Activated CD4-positive, alpha-beta T cell treated with anti-CD3 and anti-CD28 coated beads, Interleukin-2, amount 10 ng/mL, durations not matched to agents 7 days and 5 days (primary cell): ENCODE measurements at regions not wholly inside any gene's neighbourhood (a gene's known extent, or its start where the extent isn't known, plus 50 kb on each side); places are given as distances from the start of the nearest gene placed in this dataset.

Experiments
- CTCF ChIA-PET: fragments of 350-600 bp; sonication (Branson Sonifier 250); formaldehyde crosslinking; loops from one replicate; lab custom pipeline; 2021; ENCODE audit warnings: antibody characterized with exemption; lab: Charles Lee
- POLR2A ChIA-PET: fragments of 350-600 bp; sonication (Branson Sonifier 250); formaldehyde crosslinking; loops from one replicate; lab custom pipeline; 2021; ENCODE audit warnings: antibody characterized with exemption; lab: Charles Lee
- DNase-seq: peaks from one replicate; pipeline ENCODE4 v3.0.0-alpha.2; 2020
- H3K27ac Mint-ChIP-seq: one replicate; pipeline ENCODE4 v1.8.0; 2021; ENCODE audit warnings: mild to moderate bottlenecking, moderate library complexity, mixed read lengths
- H3K27me3 Mint-ChIP-seq: one replicate; pipeline ENCODE4 v1.8.0; 2021; ENCODE audit warnings: mixed read lengths
- H3K36me3 Mint-ChIP-seq: one replicate; pipeline ENCODE4 v1.8.0; 2021; ENCODE audit warnings: low read depth, mixed read lengths
- H3K4me1 Mint-ChIP-seq: one replicate; pipeline ENCODE4 v1.8.0; 2021; ENCODE audit warnings: mixed read lengths
- H3K4me3 Mint-ChIP-seq: one replicate; pipeline ENCODE4 v1.8.0; 2021; ENCODE audit warnings: mild to moderate bottlenecking, moderate library complexity, mixed read lengths
- H3K9me3 Mint-ChIP-seq: one replicate; pipeline ENCODE4 v1.8.0; 2021; ENCODE audit warnings: mixed read lengths

DNA sequence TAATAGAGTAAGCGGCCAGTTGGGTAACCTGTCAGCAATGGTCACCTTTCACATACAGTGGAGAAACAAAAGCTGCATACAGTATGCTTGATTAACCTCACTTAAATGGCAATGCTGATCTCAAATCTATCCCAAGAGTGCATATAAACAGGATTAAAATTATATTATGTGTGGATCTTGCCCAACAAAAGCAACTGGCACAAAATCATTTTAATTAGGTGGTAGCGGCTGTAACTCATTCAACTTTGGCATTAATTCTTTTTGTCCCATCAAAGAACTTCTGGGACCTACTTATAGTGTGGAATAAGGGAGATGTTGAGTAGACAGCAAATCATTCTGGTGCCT is 167.8 kb upstream of the VRK2 start:
- Mint-ChIP-seq H3K4me3 (no peak overlapping the region), H3K27ac (no peak overlapping the region), H3K9me3 (no peaks in the 10 kb centered on the region), H3K27me3 (no peaks in the 10 kb centered on the region), H3K4me1 (no peaks in the 10 kb centered on the region), H3K36me3 (no peaks in the 10 kb centered on the region)
- CTCF ChIA-PET: interaction anchor here (0.5 kb wide), 1 partner anchor 699 kb away, joined by 4 read pairs; no protein-coding TSS in a partner anchor
- DNase-seq: no peak
- POLR2A ChIA-PET: no interaction called here

DNA sequence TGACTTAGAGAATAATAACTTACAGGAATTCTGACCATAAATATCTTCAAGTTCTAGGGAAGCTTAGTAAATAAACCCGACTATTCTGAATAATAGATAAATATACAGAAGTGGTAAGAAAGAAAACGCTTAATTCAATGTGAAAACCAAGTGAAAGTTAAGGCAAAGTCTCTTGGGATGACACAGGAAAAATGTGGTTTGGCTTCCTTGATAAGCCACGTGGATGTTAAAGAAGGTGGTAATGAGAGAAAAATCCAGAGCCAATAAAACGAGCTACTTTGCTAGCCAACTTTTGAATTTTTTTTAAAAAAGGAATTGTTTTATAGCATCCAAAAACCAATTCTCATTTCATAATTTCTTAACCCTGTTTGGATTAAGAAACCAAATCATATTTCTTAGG is 166.2 kb upstream of the VRK2 start:
- H3K36me3 Mint-ChIP-seq: no peaks in the 10 kb centered on the region
- no peaks in the 10 kb centered on the region for H3K27me3 Mint-ChIP-seq
- CTCF ChIA-PET: no interaction called here
- H3K9me3 Mint-ChIP-seq: no peaks in the 10 kb centered on the region
- no peak for DNase-seq
- H3K4me1 Mint-ChIP-seq: no peaks in the 10 kb centered on the region
- no peak overlapping the region for H3K4me3 Mint-ChIP-seq
- H3K27ac Mint-ChIP-seq: no peak overlapping the region
- POLR2A ChIA-PET: no interaction called here

DNA sequence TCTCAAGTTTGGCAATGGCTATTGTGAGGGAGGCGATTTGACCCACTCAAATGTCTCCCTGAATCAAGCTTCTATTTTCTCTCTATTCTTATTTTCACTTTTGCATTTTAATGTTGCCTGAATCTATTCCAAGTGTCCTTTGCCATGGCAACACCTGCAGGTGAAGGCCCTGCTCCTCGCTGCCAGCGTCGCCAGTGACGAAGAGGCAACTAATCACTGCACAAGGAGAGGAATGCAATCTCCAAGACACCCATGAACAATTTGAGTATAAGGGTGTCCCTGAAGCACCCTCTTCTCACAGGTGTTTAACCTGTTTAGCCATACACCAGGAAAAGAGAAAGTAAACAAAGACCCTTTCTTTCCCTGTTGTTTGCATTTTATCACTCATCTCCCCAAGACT is 165.6 kb upstream of the VRK2 start:
- H3K4me3 Mint-ChIP-seq: no peak overlapping the region
- H3K9me3 Mint-ChIP-seq: no peaks in the 10 kb centered on the region
- ChIA-PET POLR2A (no interaction called here), CTCF (no interaction called here)
- DNase-seq: no peak
- H3K4me1 Mint-ChIP-seq: no peaks in the 10 kb centered on the region
- no peaks in the 10 kb centered on the region for H3K36me3 Mint-ChIP-seq
- no peaks in the 10 kb centered on the region for H3K27me3 Mint-ChIP-seq
- H3K27ac Mint-ChIP-seq: no peak overlapping the region

DNA sequence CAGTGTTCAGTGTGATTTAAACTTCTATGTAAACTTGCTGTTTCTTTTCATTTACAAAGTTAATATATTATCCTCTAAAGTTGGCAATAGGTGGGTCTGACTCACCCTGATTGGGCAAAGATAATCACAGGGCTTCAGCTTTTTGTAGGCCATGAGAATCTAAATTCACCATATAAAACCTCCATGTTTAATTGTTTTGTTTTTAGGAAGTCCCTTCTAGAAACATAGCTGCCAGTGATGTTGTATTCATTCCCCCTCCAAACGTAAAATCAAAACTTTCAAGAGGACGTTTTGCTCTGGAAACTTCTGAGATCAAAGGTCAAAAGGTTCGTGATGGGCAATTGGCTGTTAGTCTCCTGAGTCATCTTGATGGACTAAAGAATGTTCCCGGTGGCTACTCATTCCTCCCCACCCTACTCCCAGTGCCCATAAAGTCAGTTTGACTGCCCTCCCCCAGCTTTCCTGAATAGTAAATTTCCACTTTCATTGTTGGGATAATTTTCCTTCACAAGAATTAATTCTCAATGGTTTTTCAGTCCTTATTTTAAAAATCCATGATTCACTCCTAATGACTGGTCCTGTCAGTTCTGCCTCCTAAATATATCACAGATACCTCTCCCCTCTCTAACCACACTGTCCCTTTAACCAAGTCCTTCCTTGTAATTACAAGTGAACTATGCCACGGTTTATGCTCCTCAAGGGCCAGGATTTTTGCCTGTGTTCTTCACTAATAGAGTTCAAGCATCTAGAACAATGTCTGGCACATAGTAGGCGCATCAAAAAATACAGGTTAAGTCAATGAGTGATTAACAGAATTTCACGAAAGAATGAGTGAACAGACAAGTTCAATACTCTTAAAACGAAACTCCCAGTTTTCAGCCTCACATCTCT is 164.4 kb upstream of the VRK2 start:
- H3K27ac Mint-ChIP-seq: no peak overlapping the region
- H3K4me1 Mint-ChIP-seq: no peaks in the 10 kb centered on the region
- DNase-seq: no peak
- no peaks in the 10 kb centered on the region for H3K36me3 Mint-ChIP-seq
- POLR2A ChIA-PET: no interaction called here
- CTCF ChIA-PET: no interaction called here
- H3K27me3 Mint-ChIP-seq: no peaks in the 10 kb centered on the region
- H3K4me3 Mint-ChIP-seq: no peak overlapping the region
- H3K9me3 Mint-ChIP-seq: no peaks in the 10 kb centered on the region

DNA sequence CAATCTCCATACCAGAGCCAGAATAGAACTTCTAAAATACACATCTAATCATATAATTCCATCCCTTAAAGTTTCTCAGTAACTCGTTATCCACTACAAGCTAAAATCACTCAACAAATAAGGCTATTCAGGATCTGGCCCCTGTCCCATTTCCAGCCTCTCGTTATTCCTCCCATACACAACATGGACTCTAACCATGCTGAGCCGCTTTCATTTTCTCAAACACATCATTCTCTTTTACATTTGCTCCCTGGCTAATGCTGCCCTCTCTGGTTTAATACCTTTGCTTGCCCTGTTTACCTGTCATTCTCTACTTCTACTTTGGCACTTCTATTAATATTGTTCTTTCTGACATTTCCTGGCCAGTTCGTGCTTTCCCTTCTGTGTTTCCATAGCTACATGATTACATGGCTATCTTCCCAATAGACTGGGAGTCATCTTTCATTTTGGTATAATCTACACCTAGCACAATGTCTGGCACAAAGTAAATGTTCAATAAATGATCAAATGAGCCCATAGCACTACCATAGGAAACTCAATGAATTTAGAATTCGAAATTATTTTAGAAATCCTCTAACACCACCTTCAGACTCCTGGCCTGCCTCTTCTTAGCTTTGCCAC is 163.6 kb upstream of the VRK2 start:
- Mint-ChIP-seq H3K27ac (no peak overlapping the region), H3K4me1 (no peaks in the 10 kb centered on the region), H3K36me3 (no peaks in the 10 kb centered on the region), H3K27me3 (peaks cover under 1% of the 10 kb centered on the region), H3K9me3 (no peaks in the 10 kb centered on the region), H3K4me3 (no peak overlapping the region)
- no peak for DNase-seq
- ChIA-PET CTCF (no interaction called here), POLR2A (no interaction called here)

DNA sequence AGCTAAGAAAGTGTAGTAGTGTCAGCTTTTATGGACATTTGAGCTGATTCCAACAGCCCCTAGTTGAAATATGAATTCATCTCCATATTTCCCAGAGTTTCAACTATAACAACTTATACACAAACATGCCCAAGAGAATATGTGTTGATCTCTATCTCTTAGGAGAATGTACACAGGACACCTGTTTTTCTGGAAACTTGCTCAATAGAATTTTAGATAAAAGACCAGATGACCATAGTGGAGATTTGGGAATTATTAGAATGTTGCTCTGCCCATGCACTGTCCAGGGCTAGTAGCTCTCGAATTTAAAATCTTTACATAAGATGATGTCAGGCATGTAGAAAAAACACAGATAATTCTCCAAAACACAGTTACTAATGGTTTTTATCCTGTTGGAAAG is 162.3 kb upstream of the VRK2 start:
- CTCF ChIA-PET: interaction anchor here (0.5 kb wide), 1 partner anchor 370 kb away, joined by 3 read pairs; no protein-coding TSS in a partner anchor
- POLR2A ChIA-PET: no interaction called here
- Mint-ChIP-seq H3K4me1 (peaks cover 8% of the 10 kb centered on the region), H3K27me3 (peaks cover 3% of the 10 kb centered on the region), H3K4me3 (no peak overlapping the region), H3K36me3 (no peaks in the 10 kb centered on the region), H3K9me3 (no peaks in the 10 kb centered on the region), H3K27ac (no peak overlapping the region)
- no peak for DNase-seq

DNA sequence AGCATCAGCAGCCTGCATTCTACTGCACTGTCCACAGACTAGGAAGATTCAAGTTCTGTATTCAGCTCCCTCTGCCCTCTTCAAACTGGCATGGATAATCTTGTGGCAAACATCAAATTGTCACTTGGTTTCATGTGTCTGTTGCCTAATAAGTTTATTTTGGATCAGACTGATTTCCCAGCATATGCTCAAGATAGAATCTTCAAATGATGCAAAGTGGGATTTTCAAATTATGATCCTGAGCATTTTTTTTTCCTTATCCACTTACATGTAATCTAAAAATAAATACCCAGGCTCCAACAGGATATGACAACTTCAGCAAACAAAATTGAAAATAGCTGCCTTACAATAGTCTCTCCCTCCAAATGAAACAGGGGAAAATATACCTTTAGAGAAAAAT is 160.9 kb upstream of the VRK2 start:
- H3K27ac Mint-ChIP-seq: no peak overlapping the region
- DNase-seq: no peak
- H3K9me3 Mint-ChIP-seq: no peaks in the 10 kb centered on the region
- peaks cover 8% of the 10 kb centered on the region for H3K4me1 Mint-ChIP-seq
- H3K36me3 Mint-ChIP-seq: no peaks in the 10 kb centered on the region
- ChIA-PET POLR2A (no interaction called here), CTCF (interaction anchor here (0.6 kb wide), 1 partner anchor 1812 kb away, joined by 4 read pairs; no protein-coding TSS in a partner anchor)
- peaks cover 3% of the 10 kb centered on the region for H3K27me3 Mint-ChIP-seq
- no peak overlapping the region for H3K4me3 Mint-ChIP-seq

DNA sequence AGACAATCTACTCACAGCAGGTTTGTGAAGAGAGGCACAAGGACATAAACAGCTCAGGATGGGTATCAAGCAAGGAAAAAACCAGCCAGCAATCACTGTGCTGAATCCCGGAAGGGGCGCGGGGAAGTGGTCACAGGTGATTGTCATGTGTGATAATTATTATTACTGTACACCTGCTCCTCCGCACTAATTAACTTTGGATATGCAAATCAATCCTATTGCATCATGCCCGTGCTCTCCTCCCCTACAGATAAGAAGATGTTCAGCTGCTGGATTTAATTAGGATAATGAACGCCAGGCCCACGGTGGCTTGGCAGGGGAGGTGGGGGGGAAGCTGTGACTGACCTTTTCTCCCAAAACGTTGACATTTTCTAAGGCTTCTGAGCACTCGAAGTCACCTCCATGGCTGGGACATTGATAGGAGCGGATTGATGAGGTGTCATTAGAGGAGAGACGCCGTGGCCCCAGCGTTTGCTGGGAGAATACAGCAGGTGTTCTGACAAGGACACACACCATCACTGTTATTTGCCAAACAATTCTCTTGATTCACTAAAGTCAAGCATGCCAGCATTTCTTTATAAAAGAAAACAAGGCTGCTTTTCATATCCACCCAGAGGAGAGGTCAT is 160.3 kb upstream of the VRK2 start:
- H3K27me3 Mint-ChIP-seq: peaks cover 3% of the 10 kb centered on the region
- H3K9me3 Mint-ChIP-seq: no peaks in the 10 kb centered on the region
- POLR2A ChIA-PET: no interaction called here
- no peak for DNase-seq
- H3K4me1 Mint-ChIP-seq: peaks cover 8% of the 10 kb centered on the region
- CTCF ChIA-PET: interaction anchor here (0.5 kb wide), 1 partner anchor 269 kb away, joined by 3 read pairs; no protein-coding TSS in a partner anchor
- no peak overlapping the region for H3K27ac Mint-ChIP-seq
- H3K36me3 Mint-ChIP-seq: no peaks in the 10 kb centered on the region
- no peak overlapping the region for H3K4me3 Mint-ChIP-seq

DNA sequence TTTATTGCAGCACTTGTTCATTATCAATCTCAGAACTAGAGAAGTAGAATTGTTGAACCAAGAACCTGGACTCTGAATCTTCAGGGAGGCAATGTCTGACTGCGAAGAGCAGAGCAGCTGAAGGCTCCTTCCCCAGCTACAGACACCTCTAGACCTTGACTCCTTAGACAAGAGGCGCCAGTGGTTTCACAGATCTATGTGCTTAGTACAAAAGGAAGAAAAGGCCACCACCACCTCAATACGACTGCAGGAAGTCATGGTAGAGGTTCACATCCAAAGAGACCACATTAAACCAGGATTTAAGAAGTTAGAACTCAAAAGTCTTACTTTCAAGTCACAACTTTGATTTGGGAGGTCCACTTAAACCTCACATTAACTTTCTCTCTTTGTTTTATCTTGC is 158.1 kb upstream of the VRK2 start:
- Mint-ChIP-seq H3K36me3 (no peaks in the 10 kb centered on the region), H3K9me3 (no peaks in the 10 kb centered on the region), H3K27me3 (peaks cover 3% of the 10 kb centered on the region), H3K4me3 (no peak overlapping the region), H3K4me1 (peaks cover 8% of the 10 kb centered on the region), H3K27ac (no peak overlapping the region)
- ChIA-PET POLR2A (no interaction called here), CTCF (interaction anchor here (0.6 kb wide), 1 partner anchor 114 kb away, joined by 3 read pairs; no protein-coding TSS in a partner anchor)
- DNase-seq: peak; percentile 24

DNA sequence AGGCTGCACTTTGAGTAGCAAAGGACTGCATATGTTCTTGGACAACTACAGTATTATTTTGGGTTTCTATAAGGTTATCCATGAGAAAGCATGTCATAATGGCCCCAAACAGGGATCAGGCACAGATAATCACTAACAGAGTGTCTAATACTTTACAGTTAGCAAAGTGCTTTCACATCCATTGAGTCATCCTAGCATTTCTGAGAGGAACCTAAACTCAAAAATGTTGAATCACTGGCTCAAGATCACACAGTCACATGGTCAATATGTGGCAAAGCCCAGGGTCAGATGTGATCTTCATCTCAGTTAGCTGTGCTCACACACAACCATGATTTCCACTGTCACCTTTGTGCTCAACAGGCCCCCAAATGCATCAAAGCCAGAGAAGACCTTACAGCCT is 156.1 kb upstream of the VRK2 start:
- Mint-ChIP-seq H3K9me3 (no peaks in the 10 kb centered on the region), H3K4me3 (no peak overlapping the region), H3K27ac (no peak overlapping the region), H3K36me3 (no peaks in the 10 kb centered on the region), H3K4me1 (peaks cover 8% of the 10 kb centered on the region), H3K27me3 (peaks cover 7% of the 10 kb centered on the region)
- DNase-seq: no peak
- POLR2A ChIA-PET: no interaction called here
- CTCF ChIA-PET: no interaction called here

DNA sequence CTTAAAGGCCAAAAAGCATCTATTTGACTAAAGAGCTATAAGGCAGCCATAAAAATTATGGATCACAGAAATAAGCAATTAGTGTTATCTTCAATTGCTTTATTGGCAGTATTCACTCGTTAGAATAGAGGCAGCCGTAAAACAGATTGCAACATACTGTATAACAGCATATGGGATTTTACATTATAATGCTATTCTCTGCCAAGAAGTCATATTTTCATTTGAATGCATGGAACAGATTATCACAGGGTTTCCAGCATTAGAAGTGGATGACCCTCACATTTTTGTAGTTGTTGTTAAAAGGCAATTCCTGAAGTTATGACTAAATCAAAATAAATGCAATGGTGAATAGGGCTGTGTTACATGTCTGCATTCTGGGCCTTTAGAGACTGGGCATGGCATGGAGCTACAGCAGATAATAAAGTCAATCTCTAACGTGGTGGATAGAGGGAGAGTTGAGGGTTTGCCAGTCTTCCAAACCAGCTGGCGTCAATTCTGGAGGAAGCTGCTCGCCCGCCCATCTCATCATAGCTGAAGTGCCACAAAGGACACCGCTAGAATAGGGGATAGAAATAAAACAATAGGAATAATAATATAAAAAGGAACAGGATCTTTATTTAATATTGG is 155.4 kb upstream of the VRK2 start:
- Mint-ChIP-seq H3K27ac (no peak overlapping the region), H3K4me3 (no peak overlapping the region), H3K27me3 (peaks cover 7% of the 10 kb centered on the region), H3K9me3 (no peaks in the 10 kb centered on the region), H3K36me3 (no peaks in the 10 kb centered on the region), H3K4me1 (peaks cover 8% of the 10 kb centered on the region)
- no peak for DNase-seq
- CTCF ChIA-PET: no interaction called here
- POLR2A ChIA-PET: no interaction called here

DNA sequence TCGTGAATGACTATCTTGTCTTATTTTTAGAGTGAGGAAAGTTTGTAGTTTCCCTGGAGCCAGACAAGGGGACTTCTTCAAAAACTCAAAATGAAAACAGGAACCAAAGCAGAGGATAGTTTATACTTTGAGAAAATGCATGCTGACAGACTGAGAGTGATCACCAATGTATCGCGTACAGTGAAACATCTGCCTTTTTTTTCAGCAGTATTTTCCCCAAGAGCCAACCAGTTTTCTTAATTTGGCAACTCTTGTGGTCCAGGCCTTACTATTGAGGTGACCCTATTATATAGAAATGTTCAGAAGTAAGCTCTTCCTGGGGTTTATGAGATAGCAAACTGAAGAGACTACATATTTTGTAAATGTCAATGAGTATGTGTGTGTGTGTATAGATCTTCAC is 153.7 kb upstream of the VRK2 start:
- CTCF ChIA-PET: no interaction called here
- DNase-seq: no peak
- H3K4me3 Mint-ChIP-seq: no peak overlapping the region
- H3K4me1 Mint-ChIP-seq: peaks cover 8% of the 10 kb centered on the region
- no peaks in the 10 kb centered on the region for H3K36me3 Mint-ChIP-seq
- no peaks in the 10 kb centered on the region for H3K9me3 Mint-ChIP-seq
- POLR2A ChIA-PET: no interaction called here
- H3K27me3 Mint-ChIP-seq: peaks cover 7% of the 10 kb centered on the region
- no peak overlapping the region for H3K27ac Mint-ChIP-seq

DNA sequence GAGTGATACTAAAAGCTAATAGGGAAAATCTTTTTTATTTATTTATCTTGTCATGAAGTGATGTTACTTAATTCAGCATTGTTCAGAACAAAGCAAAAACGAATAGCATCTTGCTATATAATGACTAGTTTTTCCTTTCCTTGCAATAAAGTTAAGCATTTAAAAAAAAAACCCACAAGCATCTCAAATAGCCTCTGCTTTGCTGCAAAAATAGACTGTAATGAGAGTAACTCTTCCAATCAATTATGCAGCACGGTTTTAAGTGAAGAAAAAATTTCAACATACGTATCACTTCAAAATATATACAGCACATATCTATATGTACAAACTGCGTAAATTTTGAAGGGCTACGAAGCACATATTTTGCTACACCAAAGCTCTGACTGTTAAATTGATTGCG is 153.3 kb upstream of the VRK2 start:
- Mint-ChIP-seq H3K27me3 (peaks cover 4% of the 10 kb centered on the region), H3K4me3 (no peak overlapping the region), H3K9me3 (no peaks in the 10 kb centered on the region), H3K27ac (no peak overlapping the region), H3K4me1 (peaks cover 4% of the 10 kb centered on the region), H3K36me3 (no peaks in the 10 kb centered on the region)
- ChIA-PET POLR2A (interaction anchor here (0.8 kb wide), 1 partner anchor 322 kb away, joined by 7 read pairs; no protein-coding TSS in a partner anchor), CTCF (no interaction called here)
- no peak for DNase-seq
